ENCODE measurements at regions not wholly inside any gene's neighbourhood (a gene's known extent, or its start where the extent isn't known, plus 50 kb on each side); places are given as distances from the start of the nearest gene placed in this dataset.
"Not testable (repeated sequence)": the region's sequence is repeated elsewhere in the genome, so short reads cannot be mapped to it uniquely, and the experiment has no call there.

GRCh38 chr3:15896500-15896899, 98.7 kb upstream of the ANKRD28 start:
- no peak for ATAC-seq
- DNase-seq: no peak
- intact Hi-C loops (cut with micrococcal nuclease): no loop called here

- intact Hi-C loops (cut with micrococcal nuclease): no loop called here
- ATAC-seq (no peak), DNase-seq (no peak)
Measured at GRCh38 chr3:15899388-15899787, 101.6 kb upstream of the ANKRD28 start.

- DNase-seq: peak; percentile 51
Measured at GRCh38 chr3:15903164-15903563, 105.4 kb upstream of the ANKRD28 start.

DNA sequence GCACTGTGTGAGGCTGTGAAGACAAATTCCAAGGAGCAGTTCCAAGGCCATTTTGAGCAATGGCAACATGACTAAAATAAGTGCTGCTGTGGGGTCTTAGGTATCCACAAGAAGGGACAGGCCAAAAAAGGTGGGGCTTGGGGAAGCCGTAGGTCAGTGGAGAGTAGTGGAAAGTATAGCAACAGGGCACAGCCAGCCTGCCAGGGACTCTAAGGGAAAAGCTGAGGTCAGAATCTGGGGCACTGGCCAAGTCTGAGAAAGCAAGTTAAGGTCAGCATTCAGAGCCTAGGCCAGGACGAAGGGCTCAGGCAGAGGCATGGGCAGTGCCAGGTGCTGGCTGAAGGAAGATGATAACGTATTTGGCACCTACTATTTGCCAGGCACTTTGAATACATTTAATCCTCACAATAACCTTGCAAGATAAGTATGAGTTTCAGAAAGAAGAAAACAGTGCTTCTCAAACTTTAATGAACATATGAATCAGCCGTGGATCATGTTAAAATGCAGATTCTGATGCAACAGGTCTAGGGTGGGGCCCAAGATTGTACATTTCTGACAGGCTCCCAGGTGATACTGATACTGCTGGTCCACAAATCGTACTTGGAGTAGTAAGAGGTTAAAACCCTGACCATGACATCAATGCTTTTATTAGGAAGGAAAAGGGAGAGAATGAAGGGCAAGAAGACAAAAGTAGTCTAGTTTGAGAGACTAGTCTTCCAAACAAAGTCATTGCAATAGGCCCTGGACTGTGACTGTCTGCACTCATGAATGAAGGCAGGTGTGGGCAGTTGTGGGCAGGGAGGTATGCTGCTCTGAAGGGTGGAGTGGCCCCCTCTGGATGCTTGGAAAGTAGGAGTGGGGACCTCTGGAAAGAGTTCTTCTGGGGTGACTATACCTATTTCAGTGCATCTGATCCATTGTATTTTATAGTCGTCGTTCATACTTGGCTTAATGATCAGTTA, 106.3 kb upstream of the ANKRD28 start:
- ATAC-seq (peak; percentile 95), DNase-seq (peak; percentile 77)

More at GRCh38 chr3:15903164-15903563, 105.4 kb upstream of the ANKRD28 start:
- intact Hi-C loops (cut with micrococcal nuclease): no loop called here
- peak; percentile 91 for ATAC-seq

DNA sequence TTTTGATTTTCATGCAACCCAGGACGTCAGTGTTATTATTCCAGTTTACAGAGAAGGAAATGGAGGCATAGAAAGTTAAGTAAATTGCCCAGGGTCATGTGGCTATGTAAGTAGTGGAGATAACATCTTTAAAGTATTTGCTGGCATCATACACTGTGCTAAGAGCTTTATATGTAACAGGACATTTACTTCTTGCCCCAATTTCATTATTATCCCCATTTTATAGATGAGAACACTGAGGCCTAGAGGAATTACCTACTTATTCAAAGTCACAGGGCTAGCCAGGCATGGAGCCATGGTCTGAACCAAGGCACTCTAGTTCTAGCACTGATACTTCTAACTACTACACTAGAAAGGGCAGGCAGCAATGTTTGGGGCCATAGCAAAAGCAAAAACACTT, 107.3 kb upstream of the ANKRD28 start:
- ATAC-seq (no peak), DNase-seq (no peak)
- intact Hi-C loops (cut with micrococcal nuclease): no loop called here

More for the DNA sequence above, 106.3 kb upstream of the ANKRD28 start:
- intact Hi-C loops (cut with micrococcal nuclease): no loop called here

GRCh38 chr3:15907403-15907802, 109.6 kb upstream of the ANKRD28 start:
- ATAC-seq; DNase-seq; intact Hi-C loops (cut with micrococcal nuclease): not testable (repeated sequence)

GRCh38 chr3:15918988-15919387, 121.2 kb upstream of the ANKRD28 start:
- intact Hi-C loops (cut with micrococcal nuclease): no loop called here

GRCh38 chr3:15919971-15920370, 122.2 kb upstream of the ANKRD28 start:
- ATAC-seq: no peak
- intact Hi-C loops (cut with micrococcal nuclease): no loop called here
- DNase-seq: no peak

More at GRCh38 chr3:15918988-15919387, 121.2 kb upstream of the ANKRD28 start:
- DNase-seq (no peak), ATAC-seq (no peak)

GRCh38 chr3:15923640-15924405, 126.0 kb upstream of the ANKRD28 start:
- intact Hi-C loops (cut with micrococcal nuclease): no loop called here
- ATAC-seq (no peak), DNase-seq (no peak)

GRCh38 chr3:15924914-15925313, 127.1 kb upstream of the ANKRD28 start:
- intact Hi-C loops (cut with micrococcal nuclease): no loop called here
- ATAC-seq: no peak
- DNase-seq: no peak

GRCh38 chr3:15926871-15927270, 129.1 kb upstream of the ANKRD28 start:
- DNase-seq (no peak), ATAC-seq (no peak)
- intact Hi-C loops (cut with micrococcal nuclease): no loop called here

- intact Hi-C loops (cut with micrococcal nuclease): no loop called here
- DNase-seq (no peak), ATAC-seq (no peak)
Measured at GRCh38 chr3:15927969-15928368, 130.2 kb upstream of the ANKRD28 start.

- ATAC-seq: no peak
- no peak for DNase-seq
- intact Hi-C loops (cut with micrococcal nuclease): no loop called here
Measured at GRCh38 chr3:15929944-15930571, 132.3 kb upstream of the ANKRD28 start.

GRCh38 chr3:15932348-15933300, 134.8 kb upstream of the ANKRD28 start:
- intact Hi-C loops (cut with micrococcal nuclease): no loop called here
- ATAC-seq: peak; percentile 24
- no peak for DNase-seq

- ATAC-seq (no peak), DNase-seq (no peak)
- intact Hi-C loops (cut with micrococcal nuclease): no loop called here
Measured at GRCh38 chr3:15933439-15934139, 135.8 kb upstream of the ANKRD28 start.

- intact Hi-C loops (cut with micrococcal nuclease): no loop called here
- DNase-seq (peak; percentile 41), ATAC-seq (peak; percentile 83)
Measured at GRCh38 chr3:15934389-15935195, 136.8 kb upstream of the ANKRD28 start.

GRCh38 chr3:15936312-15936711, 138.5 kb upstream of the ANKRD28 start:
- no peak for DNase-seq
- intact Hi-C loops (cut with micrococcal nuclease): no loop called here
- ATAC-seq: peak; percentile 11

Measured in left ventricle myocardium superior (tissue), 1 donor.